ENCODE measurements at regions not wholly inside any gene's neighbourhood (a gene's known extent, or its start where the extent isn't known, plus 50 kb on each side); places are given as distances from the start of the nearest gene placed in this dataset.

DNA sequence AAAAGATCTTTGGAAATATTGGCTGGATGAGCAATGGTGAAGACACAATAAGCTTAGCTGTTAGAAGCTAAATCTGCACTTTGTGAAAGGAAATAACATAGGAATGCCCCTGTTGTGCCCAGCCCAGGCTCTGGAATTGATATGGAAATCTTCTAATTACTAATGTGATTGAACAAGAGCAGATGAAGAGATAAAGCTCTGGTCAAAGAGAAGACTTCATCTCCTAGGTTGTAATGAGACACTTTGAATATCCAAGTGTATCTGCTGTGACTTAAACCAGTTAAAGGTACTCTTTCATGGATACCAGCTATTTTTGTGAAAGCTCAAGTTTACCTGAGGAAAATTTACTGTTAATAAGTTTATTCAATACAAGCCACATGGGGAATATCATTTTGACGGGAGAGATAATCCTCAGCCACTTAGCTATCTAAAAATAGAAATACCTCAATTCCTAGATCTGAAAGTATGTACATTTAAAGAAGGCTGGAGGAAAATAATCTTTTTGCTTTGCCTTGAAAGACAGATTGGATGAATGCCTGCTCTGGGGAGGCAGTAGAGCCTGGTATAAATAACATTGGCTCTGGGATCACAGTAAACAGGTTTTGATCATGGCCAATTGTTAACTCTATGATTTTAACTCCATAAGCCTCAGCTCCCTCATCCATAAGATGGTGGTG is 494.0 kb upstream of the B3GALT2 start:
- H3K9me3 Mint-ChIP-seq: no peaks in the 10 kb centered on the region
- no peak for DNase-seq
- no peak overlapping the region for H3K4me3 Mint-ChIP-seq
- H3K27ac Mint-ChIP-seq: no peak overlapping the region
- H3K36me3 Mint-ChIP-seq: no peaks in the 10 kb centered on the region
- H3K27me3 Mint-ChIP-seq (ENCODE audit: low read depth in 3 of 3): no peaks in the 10 kb centered on the region
- H3K4me1 Mint-ChIP-seq: no peaks in the 10 kb centered on the region

DNA sequence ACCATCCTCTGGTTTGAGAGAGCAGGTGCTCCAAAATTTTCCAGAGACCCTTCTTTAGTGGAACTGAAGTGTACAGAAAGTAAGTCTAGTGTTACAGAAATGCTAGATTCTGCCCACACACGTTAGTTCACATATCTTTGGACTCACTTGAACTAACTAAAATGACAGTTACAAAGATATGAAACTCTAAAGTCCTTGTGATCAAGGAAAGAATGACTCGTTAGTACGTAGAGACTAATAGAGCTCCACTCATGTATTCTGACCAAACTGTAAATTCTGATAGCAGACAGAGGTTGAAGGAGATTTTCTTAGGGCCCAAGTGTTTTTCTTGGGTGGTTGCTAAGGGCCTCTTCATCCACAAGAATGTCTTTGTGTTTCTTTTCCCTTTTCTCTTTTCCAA is 491.5 kb upstream of the B3GALT2 start:
- no peak for DNase-seq
- no peak overlapping the region for H3K4me3 Mint-ChIP-seq
- H3K36me3 Mint-ChIP-seq: no peaks in the 10 kb centered on the region
- H3K27me3 Mint-ChIP-seq (ENCODE audit: low read depth in 3 of 3): no peaks in the 10 kb centered on the region
- no peaks in the 10 kb centered on the region for H3K9me3 Mint-ChIP-seq
- H3K4me1 Mint-ChIP-seq: no peaks in the 10 kb centered on the region
- no peak overlapping the region for H3K27ac Mint-ChIP-seq

DNA sequence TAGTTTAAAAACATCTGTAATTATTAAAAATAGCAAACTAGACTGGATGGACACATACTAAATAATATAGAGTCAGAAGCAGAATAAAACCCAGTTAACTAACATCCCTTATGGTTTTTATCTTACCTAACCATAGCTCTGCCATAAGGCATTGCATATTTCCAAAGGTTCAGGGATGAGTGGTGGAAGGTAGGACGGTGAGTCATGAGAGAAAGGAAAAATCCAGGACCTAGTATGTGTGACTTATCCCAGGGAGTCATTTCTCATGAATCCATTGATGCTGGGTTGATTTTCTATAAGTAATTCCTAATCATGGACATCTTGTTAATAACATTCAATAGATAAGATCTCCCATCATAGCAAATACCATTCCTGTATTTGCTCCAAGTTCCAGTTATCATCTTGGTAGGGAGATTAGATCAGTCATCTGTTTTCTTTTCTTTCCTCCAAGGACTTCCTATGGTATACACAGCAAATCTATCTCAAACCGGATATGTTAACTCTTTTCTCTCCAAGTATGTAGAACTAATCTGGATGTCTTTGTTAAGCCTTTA is 490.7 kb upstream of the B3GALT2 start:
- Mint-ChIP-seq H3K36me3 (no peaks in the 10 kb centered on the region), H3K4me1 (no peaks in the 10 kb centered on the region), H3K9me3 (no peaks in the 10 kb centered on the region), H3K4me3 (no peak overlapping the region), H3K27ac (no peak overlapping the region), H3K27me3 (ENCODE audit: low read depth in 3 of 3) (no peaks in the 10 kb centered on the region)
- DNase-seq: no peak

DNA sequence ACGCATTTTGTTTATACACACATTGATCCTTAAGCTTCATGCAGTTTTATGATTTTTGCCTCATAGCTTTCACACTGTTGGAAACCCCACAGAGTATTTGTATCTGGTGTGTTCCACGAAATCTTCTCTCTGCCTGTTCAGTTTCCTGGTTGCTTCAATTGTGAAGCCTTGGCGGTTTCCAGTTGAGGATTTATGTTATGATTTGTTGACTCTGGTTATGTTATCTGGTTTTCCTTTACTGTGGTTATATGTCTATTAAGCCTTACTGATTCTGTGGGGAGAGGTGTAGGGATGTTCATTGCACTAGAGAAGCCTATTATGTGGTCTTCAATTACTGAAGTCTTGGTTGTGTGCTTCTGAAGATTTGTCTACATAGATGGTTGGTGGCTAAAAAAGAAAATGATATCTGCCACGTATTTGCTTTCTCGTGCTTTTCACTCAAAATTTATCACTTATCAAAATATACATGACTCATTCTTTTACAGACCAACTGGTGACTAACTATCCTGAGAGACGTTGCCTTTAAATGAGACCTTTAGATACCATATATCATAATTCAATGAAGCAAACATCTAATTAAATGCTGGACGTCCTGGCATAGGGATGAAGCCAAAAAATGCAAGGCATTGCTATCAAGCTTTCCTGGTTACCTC is 488.0 kb upstream of the B3GALT2 start:
- H3K36me3 Mint-ChIP-seq: no peaks in the 10 kb centered on the region
- DNase-seq: no peak
- H3K27me3 Mint-ChIP-seq (ENCODE audit: low read depth in 3 of 3): peaks cover 0 to 3% (median 0%) of the 10 kb centered on the region in 3 donors
- no peak overlapping the region for H3K27ac Mint-ChIP-seq
- no peaks in the 10 kb centered on the region for H3K4me1 Mint-ChIP-seq
- H3K9me3 Mint-ChIP-seq: no peaks in the 10 kb centered on the region
- no peak overlapping the region for H3K4me3 Mint-ChIP-seq

DNA sequence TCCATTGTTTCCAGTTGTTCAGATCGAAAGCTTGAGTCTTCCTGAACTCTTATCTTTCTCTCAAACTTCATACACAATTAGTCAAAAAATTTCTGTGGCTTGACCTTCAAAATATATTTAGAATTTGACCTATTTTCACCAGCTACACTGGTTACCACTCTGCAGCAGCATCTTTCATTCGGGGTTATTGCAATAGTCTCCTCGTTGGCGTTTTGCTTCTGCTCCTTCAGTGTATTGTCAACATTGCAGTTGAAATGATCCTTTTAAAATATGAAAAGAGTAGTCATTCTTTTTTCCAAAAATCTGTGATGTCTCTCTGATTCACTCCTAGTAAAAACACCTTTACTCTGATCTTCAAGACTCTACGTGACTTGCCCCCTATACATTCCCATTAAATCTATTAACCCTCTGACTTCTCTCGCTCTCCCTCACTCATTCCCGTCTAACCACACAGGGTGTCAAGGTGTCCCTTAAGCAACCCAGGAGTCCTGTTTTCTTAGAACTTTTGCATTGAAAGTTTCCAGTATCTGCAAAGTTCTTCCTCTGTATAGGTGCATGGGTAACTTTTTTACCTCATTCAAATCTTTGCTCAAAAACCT is 480.2 kb upstream of the B3GALT2 start:
- Mint-ChIP-seq H3K4me3 (no peak overlapping the region), H3K4me1 (no peaks in the 10 kb centered on the region), H3K9me3 (peaks cover 0 to 2% (median 0%) of the 10 kb centered on the region in 6 donors), H3K36me3 (peaks cover 0 to 4% (median 0%) of the 10 kb centered on the region in 3 donors), H3K27me3 (ENCODE audit: low read depth in 3 of 3) (peaks cover 0 to 6% (median 3%) of the 10 kb centered on the region in 3 donors), H3K27ac (no peak overlapping the region)
- DNase-seq: no peak

DNA sequence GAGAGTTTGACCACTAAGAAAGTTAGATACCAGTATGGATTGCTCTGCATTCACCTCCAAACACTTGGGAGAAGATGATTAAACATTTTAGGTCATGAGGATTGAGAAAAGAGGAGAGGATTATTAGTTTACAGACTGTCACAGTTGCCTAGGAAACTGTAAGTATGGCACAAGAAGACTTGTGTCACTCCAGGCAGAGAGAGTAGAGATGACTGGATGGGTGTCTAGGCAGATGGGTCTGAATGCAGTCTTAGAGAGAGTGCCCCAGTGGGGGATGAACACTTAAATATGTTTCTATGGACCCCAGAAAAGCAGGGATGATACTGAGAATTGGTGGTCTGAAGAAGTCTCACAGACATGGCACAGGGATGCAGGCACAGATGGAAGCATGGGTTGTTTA is 477.6 kb upstream of the B3GALT2 start:
- Mint-ChIP-seq H3K27ac (no peak overlapping the region), H3K36me3 (peaks cover 0 to 4% (median 0%) of the 10 kb centered on the region in 3 donors)

DNA sequence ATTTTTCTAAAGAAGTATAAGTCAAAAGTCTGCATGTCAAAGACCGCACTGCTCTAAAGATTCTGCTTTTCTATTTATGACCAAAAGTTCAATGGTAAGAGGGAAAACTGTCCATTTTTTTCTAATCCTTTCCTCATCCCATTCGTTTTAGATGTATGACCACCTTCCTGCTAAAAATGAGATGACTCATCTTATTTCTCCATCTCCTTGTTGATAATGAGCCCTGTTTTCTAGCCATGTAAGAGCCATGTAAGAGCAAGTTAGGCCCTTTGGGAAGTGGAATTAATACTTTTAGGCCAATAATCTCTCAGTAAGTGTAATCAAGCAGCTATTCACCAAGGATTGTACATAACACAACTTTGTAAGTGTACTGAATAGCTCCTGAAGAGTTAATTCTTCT is 475.6 kb upstream of the B3GALT2 start:
- peaks cover 0 to 2% (median 0%) of the 10 kb centered on the region in 6 donors for H3K9me3 Mint-ChIP-seq
- no peak for DNase-seq
- H3K27me3 Mint-ChIP-seq (ENCODE audit: low read depth in 3 of 3): peaks cover 0 to 2% (median 0%) of the 10 kb centered on the region in 3 donors
- H3K27ac Mint-ChIP-seq: no peak overlapping the region
- no peak overlapping the region for H3K4me3 Mint-ChIP-seq
- H3K36me3 Mint-ChIP-seq: peaks cover 0 to 4% (median 0%) of the 10 kb centered on the region in 3 donors
- H3K4me1 Mint-ChIP-seq: no peaks in the 10 kb centered on the region

More for the DNA sequence above, 477.6 kb upstream of the B3GALT2 start:
- H3K9me3 Mint-ChIP-seq: peaks cover 0 to 2% (median 0%) of the 10 kb centered on the region in 6 donors
- no peaks in the 10 kb centered on the region for H3K4me1 Mint-ChIP-seq
- no peak overlapping the region for H3K4me3 Mint-ChIP-seq
- peaks cover 0 to 6% (median 0%) of the 10 kb centered on the region in 3 donors for H3K27me3 Mint-ChIP-seq (ENCODE audit: low read depth in 3 of 3)
- DNase-seq: no peak

DNA sequence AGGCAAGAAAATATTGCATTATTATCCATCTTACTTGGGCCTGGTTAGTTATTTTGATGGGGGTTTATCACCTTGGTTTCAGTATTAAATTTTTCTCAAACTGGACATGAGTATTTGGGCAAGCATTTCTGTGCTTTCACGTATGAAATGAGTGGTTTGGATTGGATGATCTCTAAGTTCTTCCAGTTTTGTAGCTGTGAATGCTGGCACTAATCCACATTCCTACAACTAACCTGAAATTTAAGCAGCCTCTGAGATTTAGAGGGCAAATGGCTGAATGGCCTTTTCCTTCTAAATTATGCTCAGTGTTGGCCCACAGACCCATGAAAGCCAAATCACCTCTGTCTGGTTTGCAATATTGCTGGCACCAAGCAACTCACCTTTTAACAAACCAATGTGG is 475.0 kb upstream of the B3GALT2 start:
- H3K27me3 Mint-ChIP-seq (ENCODE audit: low read depth in 3 of 3): peaks cover 0 to 2% (median 0%) of the 10 kb centered on the region in 3 donors
- no peak overlapping the region for H3K4me3 Mint-ChIP-seq
- H3K9me3 Mint-ChIP-seq: peaks cover 0 to 1% (median 0%) of the 10 kb centered on the region in 6 donors
- no peak for DNase-seq
- H3K36me3 Mint-ChIP-seq: peaks cover 0 to 4% (median 0%) of the 10 kb centered on the region in 3 donors
- peaks cover 0 to under 1% of the 10 kb centered on the region in 2 donors for H3K4me1 Mint-ChIP-seq
- no peak overlapping the region for H3K27ac Mint-ChIP-seq

DNA sequence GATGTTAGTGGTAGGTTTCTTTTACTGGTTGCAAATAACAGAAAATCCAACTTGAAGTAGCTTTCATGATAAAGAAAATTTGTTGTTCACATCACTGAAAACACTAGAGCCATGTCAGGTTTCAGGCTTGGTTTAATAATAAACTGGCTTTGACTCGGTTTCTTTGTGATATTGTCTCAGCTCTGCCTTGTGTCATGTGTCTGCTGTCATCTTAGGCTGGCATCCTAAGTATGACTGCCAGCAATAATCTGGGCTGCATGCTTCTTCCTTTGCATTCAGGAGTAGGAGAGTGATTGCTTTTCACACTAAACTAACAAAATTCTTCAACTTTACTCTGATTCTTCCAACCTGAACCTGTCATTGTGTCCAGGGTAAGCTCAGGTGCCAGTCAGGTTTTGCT is 474.0 kb upstream of the B3GALT2 start:
- peaks cover 0 to 2% (median 0%) of the 10 kb centered on the region in 6 donors for H3K9me3 Mint-ChIP-seq
- peaks cover 0 to 6% of the 10 kb centered on the region in 2 donors for H3K4me1 Mint-ChIP-seq
- no peak overlapping the region for H3K27ac Mint-ChIP-seq

DNA sequence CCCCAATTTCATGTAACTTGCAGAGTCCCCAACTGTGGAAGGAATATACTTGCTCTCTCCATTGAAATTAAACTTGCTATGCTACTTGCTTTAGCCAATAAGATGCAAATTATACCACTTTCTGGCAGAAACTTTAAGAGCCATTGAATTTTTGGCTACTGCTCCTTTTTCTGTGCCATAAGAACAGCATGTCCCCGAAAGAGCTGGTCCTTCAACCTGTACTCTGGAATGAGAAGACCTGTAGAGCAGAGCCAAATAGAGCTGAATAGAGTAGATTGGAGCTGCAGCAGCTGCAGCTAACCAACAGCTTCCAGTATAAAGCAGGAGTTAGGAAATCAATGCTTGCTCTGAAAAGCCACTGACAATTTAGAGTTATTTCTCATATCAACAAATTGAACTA is 472.3 kb upstream of the B3GALT2 start:
- H3K36me3 Mint-ChIP-seq: peaks cover 5 to 9% (median 6%) of the 10 kb centered on the region in 3 donors
- DNase-seq: no peak
- no peak overlapping the region for H3K27ac Mint-ChIP-seq
- peaks cover 6 to 18% (median 6%) of the 10 kb centered on the region in 6 donors for H3K9me3 Mint-ChIP-seq
- peaks cover 0 to 4% (median 4%) of the 10 kb centered on the region in 3 donors for H3K27me3 Mint-ChIP-seq (ENCODE audit: low read depth in 3 of 3)
- H3K4me1 Mint-ChIP-seq: peaks cover 0 to 6% of the 10 kb centered on the region in 2 donors
- no peak overlapping the region for H3K4me3 Mint-ChIP-seq

More for the DNA sequence above, 474.0 kb upstream of the B3GALT2 start:
- Mint-ChIP-seq H3K4me3 (no peak overlapping the region), H3K27me3 (ENCODE audit: low read depth in 3 of 3) (peaks cover 0 to 2% (median 2%) of the 10 kb centered on the region in 3 donors), H3K36me3 (peaks cover 0 to 4% (median 0%) of the 10 kb centered on the region in 3 donors)
- DNase-seq: no peak

DNA sequence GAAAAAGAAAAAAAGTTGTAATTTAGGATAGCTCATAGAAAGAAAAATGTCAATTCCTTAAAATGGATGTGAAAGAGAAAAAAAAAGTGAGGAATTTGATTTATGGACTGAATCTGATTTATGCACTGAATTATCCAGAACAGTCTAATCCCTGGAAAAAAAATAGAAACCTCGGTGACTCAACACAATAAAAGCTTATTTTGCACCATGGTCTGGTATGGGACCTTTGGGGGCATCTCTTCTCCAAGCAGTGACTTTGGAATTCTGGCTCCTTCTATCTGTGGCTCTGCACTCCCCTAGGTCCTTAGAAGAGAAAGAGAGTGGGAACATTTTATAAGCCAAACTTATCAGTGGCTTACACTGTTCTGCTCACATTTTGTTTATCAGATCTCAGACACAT is 471.7 kb upstream of the B3GALT2 start:
- no peak for DNase-seq
- Mint-ChIP-seq H3K4me3 (no peak overlapping the region), H3K9me3 (peaks cover 6 to 22% (median 7%) of the 10 kb centered on the region in 6 donors), H3K36me3 (peaks cover 5 to 9% (median 8%) of the 10 kb centered on the region in 3 donors), H3K27me3 (ENCODE audit: low read depth in 3 of 3) (peaks cover 0 to 5% (median 4%) of the 10 kb centered on the region in 3 donors), H3K4me1 (peaks cover 0 to 6% of the 10 kb centered on the region in 2 donors), H3K27ac (no peak overlapping the region)

DNA sequence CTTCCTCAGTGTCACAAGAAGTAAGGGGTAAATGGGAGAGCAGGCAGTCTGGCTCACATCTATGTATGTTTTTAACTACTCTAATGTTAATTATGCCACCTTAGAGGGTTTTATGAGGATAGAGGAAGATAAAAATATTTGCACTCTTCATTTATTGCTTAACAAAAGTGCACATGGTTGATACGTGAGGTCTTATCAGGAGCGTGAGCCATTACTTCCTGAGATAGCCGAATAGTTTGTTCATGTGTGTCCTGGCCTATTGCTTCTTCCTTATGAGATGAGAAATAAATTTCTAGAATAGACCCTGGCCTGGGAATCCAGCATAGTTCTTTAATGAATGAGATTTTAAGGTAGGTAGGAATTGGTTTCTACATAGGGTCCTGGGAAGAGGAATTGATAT is 471.1 kb upstream of the B3GALT2 start:
- Mint-ChIP-seq H3K4me3 (no peak overlapping the region), H3K27me3 (ENCODE audit: low read depth in 3 of 3) (peaks cover 0 to 5% (median 4%) of the 10 kb centered on the region in 3 donors), H3K9me3 (peaks cover 6 to 22% (median 7%) of the 10 kb centered on the region in 6 donors), H3K27ac (no peak overlapping the region), H3K36me3 (peaks cover 5 to 8% (median 8%) of the 10 kb centered on the region in 3 donors), H3K4me1 (peaks cover 0 to 6% of the 10 kb centered on the region in 2 donors)
- no peak for DNase-seq

DNA sequence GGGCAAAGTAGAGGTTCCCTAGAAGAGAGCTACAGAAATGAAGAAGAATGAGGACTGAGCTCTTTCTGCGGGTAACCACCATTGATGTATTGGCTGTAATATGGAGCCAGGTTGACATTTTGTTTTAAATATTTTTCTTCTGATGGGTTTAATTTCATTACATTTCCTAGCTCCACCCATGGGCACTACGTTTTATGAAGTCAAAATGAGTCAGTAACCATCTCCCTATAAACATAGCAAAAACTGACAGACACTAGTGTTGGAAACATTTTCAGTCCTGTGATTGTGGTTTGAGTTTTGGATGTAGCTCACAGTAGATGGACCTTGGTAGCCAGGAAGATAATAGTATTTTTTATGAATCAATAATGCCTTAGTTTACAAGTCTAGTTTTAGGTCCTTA is 470.4 kb upstream of the B3GALT2 start:
- Mint-ChIP-seq H3K36me3 (peaks cover 5 to 11% (median 8%) of the 10 kb centered on the region in 3 donors), H3K4me3 (no peak overlapping the region), H3K4me1 (peaks cover 0 to 6% of the 10 kb centered on the region in 2 donors), H3K9me3 (peaks cover 6 to 22% (median 7%) of the 10 kb centered on the region in 6 donors), H3K27ac (no peak overlapping the region), H3K27me3 (ENCODE audit: low read depth in 3 of 3) (peaks cover 3 to 5% (median 4%) of the 10 kb centered on the region in 3 donors)
- DNase-seq: no peak
